Mesodermal cell (in vitro differentiated cells): ENCODE measurements at regions not wholly inside any gene's neighbourhood (a gene's known extent, or its start where the extent isn't known, plus 50 kb on each side); places are given as distances from the start of the nearest gene placed in this dataset.
"Not testable (repeated sequence)": the region's sequence is repeated elsewhere in the genome, so short reads cannot be mapped to it uniquely, and the experiment has no call there.

ENCODE experiments used
- H3K27ac ChIP-seq: 2 replicates; pipeline ENCODE4 v1.7.0; 2013; ENCODE audit warnings: mild to moderate bottlenecking, low read depth, low read length, moderate library complexity; ENCODE audit not compliant: severe bottlenecking
- H3K36me3 ChIP-seq: 2 replicates; pipeline ENCODE4 v1.7.1; 2013; ENCODE audit warnings: mild to moderate bottlenecking, low read length, moderate library complexity; ENCODE audit not compliant: control insufficient read depth, insufficient read depth
- H3K4me1 ChIP-seq: one replicate; pipeline ENCODE4 v1.7.1; 2013; ENCODE audit warnings: mild to moderate bottlenecking, low read length; ENCODE audit not compliant: insufficient read depth, control insufficient read depth, poor library complexity, severe bottlenecking
- H3K4me3 ChIP-seq: 2 replicates; pipeline ENCODE4 v1.7.0; 2013; ENCODE audit warnings: low read length, control low read depth, mild to moderate bottlenecking; ENCODE audit not compliant: insufficient read depth, poor library complexity, severe bottlenecking; ENCODE audit errors: extremely low read depth
- H3K9me3 ChIP-seq: 2 replicates; pipeline ENCODE4 v1.7.1; 2013; ENCODE audit warnings: mild to moderate bottlenecking, low read length, moderate library complexity; ENCODE audit not compliant: control insufficient read depth
- WGBS, 2 experiments: methylation state at CpG; one replicate each; pipeline ENCODE4 v1.1.5; 2013; ENCODE audit warnings: missing lambda C conversion rate in 2 of 2; ENCODE audit not compliant: insufficient coverage in 2 of 2; 5-methylcytosine and 5-hydroxymethylcytosine counted together

- H3K9me3 ChIP-seq, H3K27ac ChIP-seq, H3K4me3 ChIP-seq, H3K36me3 ChIP-seq, H3K4me1 ChIP-seq: not testable (repeated sequence)
- 80 to 83% methylated on average over 1 to 2 of the region's 3 CpGs for WGBS, 2 experiments
These were observed 54.8 kb upstream of the ZNF30 start for GRCh38 chr19:34871911-34872310.

- Histone ChIP-seq H3K27ac (no peak overlapping the region), H3K4me3 (no peak overlapping the region), H3K4me1 (no peaks in the 10 kb centered on the region), H3K9me3 (no peaks in the 10 kb centered on the region), H3K36me3 (no peaks in the 10 kb centered on the region)
- WGBS, 2 experiments = 88 to 100% methylated on average over 1 to 4 of the region's 4 CpGs
These were observed 59.1 kb upstream of the ZNF30 start for GRCh38 chr19:34867631-34868030.

- not testable (repeated sequence) for H3K4me1 ChIP-seq, H3K4me3 ChIP-seq, H3K36me3 ChIP-seq, H3K9me3 ChIP-seq, H3K27ac ChIP-seq
- WGBS, 2 experiments = no CpG with 5 or more reads among the region's 2 CpGs
These were observed 61.5 kb upstream of the ZNF30 start for GRCh38 chr19:34865225-34865624.

GRCh38 chr19:34859823-34860736, 66.6 kb upstream of the ZNF30 start:
- H3K4me1 ChIP-seq, H3K36me3 ChIP-seq, H3K27ac ChIP-seq, H3K9me3 ChIP-seq: not testable (repeated sequence)
- WGBS, 2 experiments = 44 to 80% methylated on average over 1 to 4 of the region's 34 CpGs
- H3K4me3 ChIP-seq = peak overlapping the region; percentile 29

GRCh38 chr19:34859325-34859724, 67.4 kb upstream of the ZNF30 start:
- not testable (repeated sequence) for H3K4me3 ChIP-seq, H3K9me3 ChIP-seq, H3K4me1 ChIP-seq, H3K36me3 ChIP-seq, H3K27ac ChIP-seq
- 78 to 100% methylated on average over 1 to 2 of the region's 2 CpGs for WGBS, 2 experiments

GRCh38 chr19:34856052-34856451, 70.7 kb upstream of the ZNF30 start:
- Histone ChIP-seq H3K27ac (no peak overlapping the region), H3K36me3 (no peaks in the 10 kb centered on the region), H3K4me1 (no peaks in the 10 kb centered on the region), H3K4me3 (no peak overlapping the region), H3K9me3 (peaks cover 5% of the 10 kb centered on the region)

- Histone ChIP-seq H3K27ac (no peak overlapping the region), H3K9me3 (peaks cover 5% of the 10 kb centered on the region), H3K4me3 (no peak overlapping the region), H3K36me3 (no peaks in the 10 kb centered on the region), H3K4me1 (no peaks in the 10 kb centered on the region)
- 82 to 100% methylated on average over 1 to 3 of the region's 3 CpGs for WGBS, 2 experiments
These were observed 73.3 kb upstream of the ZNF30 start for GRCh38 chr19:34853369-34853768.

- Histone ChIP-seq H3K4me1 (no peaks in the 10 kb centered on the region), H3K9me3 (peaks cover 5% of the 10 kb centered on the region), H3K4me3 (no peak overlapping the region), H3K36me3 (no peaks in the 10 kb centered on the region), H3K27ac (no peak overlapping the region)
- 75 to 84% methylated on average over 5 of the region's 5 CpGs for WGBS, 2 experiments
These were observed 74.0 kb upstream of the ZNF30 start for GRCh38 chr19:34852669-34853068.

GRCh38 chr19:34851277-34851804, 75.4 kb upstream of the ZNF30 start:
- H3K4me1 ChIP-seq = no peaks in the 10 kb centered on the region
- no peaks in the 10 kb centered on the region for H3K36me3 ChIP-seq
- H3K9me3 ChIP-seq = no peaks in the 10 kb centered on the region
- no peak overlapping the region for H3K27ac ChIP-seq
- no peak overlapping the region for H3K4me3 ChIP-seq
- 93 to 94% methylated on average over 11 of the region's 11 CpGs for WGBS, 2 experiments

GRCh38 chr19:34847393-34847792, 74.4 kb upstream of the ZNF599 start:
- H3K4me3 ChIP-seq = no peak overlapping the region
- WGBS, 2 experiments = 88 to 95% methylated on average over 5 to 6 of the region's 6 CpGs

GRCh38 chr19:34844277-34844676, 71.3 kb upstream of the ZNF599 start:
- WGBS, 2 experiments = 84 to 86% methylated on average over 4 to 5 of the region's 5 CpGs
- H3K4me1 ChIP-seq = no peaks in the 10 kb centered on the region
- H3K4me3 ChIP-seq = no peak overlapping the region
- no peaks in the 10 kb centered on the region for H3K9me3 ChIP-seq
- H3K36me3 ChIP-seq = no peaks in the 10 kb centered on the region
- no peak overlapping the region for H3K27ac ChIP-seq

More at GRCh38 chr19:34847393-34847792, 74.4 kb upstream of the ZNF599 start:
- no peaks in the 10 kb centered on the region for H3K36me3 ChIP-seq
- no peaks in the 10 kb centered on the region for H3K4me1 ChIP-seq
- no peaks in the 10 kb centered on the region for H3K9me3 ChIP-seq
- no peak overlapping the region for H3K27ac ChIP-seq
